ENCODE measurements at regions not wholly inside any gene's neighbourhood (a gene's known extent, or its start where the extent isn't known, plus 50 kb on each side); places are given as distances from the start of the nearest gene placed in this dataset.

GRCh38 chr5:113673041-113673440 lies 159.5 kb downstream of the YTHDC2 start:
- TF ChIP-seq POLR2A (IDR thresholded peaks at IDR 0.05) (no peak), CTCF (IDR thresholded peaks at IDR 0.05) (no peak)
